H1 (cell line): ENCODE measurements at regions not wholly inside any gene's neighbourhood (a gene's known extent, or its start where the extent isn't known, plus 50 kb on each side); places are given as distances from the start of the nearest gene placed in this dataset.

Experiments used
- CBX5 ChIP-seq: fragments of 300-800, 300-1000 bp; sonication (generic); IDR thresholded peaks from 2 replicates; pipeline ENCODE4 v1.7.1; 2016; ENCODE audit warnings: antibody characterized with exemption, low read length, low read depth
- CHD2 ChIP-seq: IDR thresholded peaks from 2 replicates; pipeline ENCODE4 v1.6.1; 2012; ENCODE audit warnings: low read length, improper control_type of control experiment
- CREB1 ChIP-seq: IDR thresholded peaks from 2 replicates; pipeline ENCODE4 v1.6.1; 2012; ENCODE audit warnings: inconsistent platforms
- EP300 ChIP-seq, 2 experiments: IDR thresholded peaks; 1 replicate in 1 of 2; 2 replicates in 1 of 2; pipeline ENCODE4 v1.6.1; 2011 to 2012; ENCODE audit warnings: low read depth in 2 of 2, low read length in 2 of 2, mild to moderate bottlenecking in 2 of 2, borderline replicate concordance in 1 of 2, inconsistent platforms in 1 of 2, moderate library complexity in 1 of 2
- GABPA ChIP-seq: IDR thresholded peaks from 2 replicates; pipeline ENCODE4 v1.6.1; 2011; ENCODE audit warnings: mild to moderate bottlenecking, low read length, moderate library complexity, borderline replicate concordance; ENCODE audit not compliant: insufficient read depth
- JUN ChIP-seq: IDR thresholded peaks from 2 replicates; pipeline ENCODE4 v1.6.1; 2011; ENCODE audit warnings: low read depth, mild to moderate bottlenecking, improper control_type of control experiment, low read length
- KDM4A ChIP-seq: IDR thresholded peaks from one replicate; pipeline ENCODE4 v1.7.1; 2012; ENCODE audit warnings: low read depth, mild to moderate bottlenecking, moderate library complexity, low read length, inconsistent platforms; ENCODE audit not compliant: severe bottlenecking
- POLR2AphosphoS5 ChIP-seq: IDR thresholded peaks from 2 replicates; pipeline ENCODE4 v1.6.1; 2011; ENCODE audit warnings: low read depth, low read length
- RAD21 ChIP-seq, 2 experiments: IDR thresholded peaks in 1 of 2; conservative IDR thresholded peaks in 1 of 2; 2 replicates each; pipeline ENCODE4 v1.6.1; 2011; ENCODE audit warnings: low read depth in 2 of 2, low read length in 2 of 2, improper control_type of control experiment in 1 of 2, inconsistent platforms in 1 of 2, mild to moderate bottlenecking in 1 of 2, moderate library complexity in 1 of 2
- RFX5 ChIP-seq: IDR thresholded peaks from 2 replicates; pipeline ENCODE4 v1.6.1; 2011; ENCODE audit warnings: low read depth, low read length, improper control_type of control experiment, borderline replicate concordance
- TBP ChIP-seq: IDR thresholded peaks from 2 replicates; pipeline ENCODE4 v1.6.1; 2011; ENCODE audit warnings: low read depth, low read length, improper control_type of control experiment
- TCF12 ChIP-seq: IDR thresholded peaks from 2 replicates; pipeline ENCODE4 v1.6.1; 2011; ENCODE audit warnings: low read depth, mild to moderate bottlenecking, low read length
- YY1 ChIP-seq: IDR thresholded peaks from 2 replicates; pipeline ENCODE4 v1.6.1; 2011; ENCODE audit warnings: low read depth, mild to moderate bottlenecking, low read length
- TF ChIP-seq, protein P1 (sequence below): IDR thresholded peaks from 2 replicates; pipeline ENCODE4 v1.6.1; 2011; ENCODE audit warnings: low read length, improper control_type of control experiment

DNA sequence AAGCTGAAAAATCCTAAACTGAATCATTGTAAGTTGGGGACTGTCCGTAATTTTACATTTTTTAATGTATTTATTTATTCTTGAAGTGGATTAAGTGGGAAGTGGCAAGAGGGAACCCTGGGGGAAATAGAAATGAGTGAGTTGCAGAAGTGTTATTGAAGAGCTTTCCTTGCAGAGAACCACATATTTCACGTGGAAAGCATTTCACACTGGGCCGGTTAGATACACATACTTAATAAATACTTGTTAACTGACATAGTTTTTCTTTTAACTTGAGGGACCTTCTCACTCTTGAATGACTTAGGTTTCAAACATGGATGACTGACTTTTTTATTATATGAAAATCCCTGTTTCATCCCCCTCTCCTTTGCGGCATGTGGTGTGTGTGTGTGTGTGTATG lies 239.3 kb downstream of the LMO4 start (continued):
- no peak for TF ChIP-seq JUN
- TF ChIP-seq CREB1, result no peak
- TF ChIP-seq TBP, result no peak
- no peak for TF ChIP-seq YY1
- no peak for TF ChIP-seq POLR2AphosphoS5
- TF ChIP-seq GABPA, result no peak
- TF ChIP-seq EP300 (IDR thresholded peaks at IDR 0.05; ENCODE audit: borderline replicate concordance in 1 of 2, low read depth in 2 of 2, low read length in 2 of 2), result no peak
- TF ChIP-seq RAD21 (IDR thresholded peaks at IDR 0.05 in 1 of 2, conservative IDR thresholded peaks at IDR 0.05 in 1 of 2; ENCODE audit: low read depth in 2 of 2, low read length in 2 of 2), result no peak
- TF ChIP-seq KDM4A, result no peak
- TF ChIP-seq RFX5, result no peak
- TF ChIP-seq, protein P1, sequence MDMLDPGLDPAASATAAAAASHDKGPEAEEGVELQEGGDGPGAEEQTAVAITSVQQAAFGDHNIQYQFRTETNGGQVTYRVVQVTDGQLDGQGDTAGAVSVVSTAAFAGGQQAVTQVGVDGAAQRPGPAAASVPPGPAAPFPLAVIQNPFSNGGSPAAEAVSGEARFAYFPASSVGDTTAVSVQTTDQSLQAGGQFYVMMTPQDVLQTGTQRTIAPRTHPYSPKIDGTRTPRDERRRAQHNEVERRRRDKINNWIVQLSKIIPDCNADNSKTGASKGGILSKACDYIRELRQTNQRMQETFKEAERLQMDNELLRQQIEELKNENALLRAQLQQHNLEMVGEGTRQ, result no peak
- no peak for TF ChIP-seq TCF12
- TF ChIP-seq CHD2, result no peak
- TF ChIP-seq CBX5, result no peak
